H9 (cell line): ENCODE measurements at regions not wholly inside any gene's neighbourhood (a gene's known extent, or its start where the extent isn't known, plus 50 kb on each side); places are given as distances from the start of the nearest gene placed in this dataset.

Experiments
- DNase-seq: peaks from one replicate; pipeline ENCODE4 v3.0.0-alpha.2; 2017
- H2AFZ ChIP-seq: one replicate; pipeline ENCODE4 v1.6.1; 2013; ENCODE audit warnings: mild to moderate bottlenecking, low read length, control low read depth, moderate library complexity
- H2AK5ac ChIP-seq: 2 replicates; pipeline ENCODE4 v1.6.1; 2013; ENCODE audit warnings: low read length, control low read depth, mixed read lengths; ENCODE audit not compliant: insufficient read length
- H2BK120ac ChIP-seq: one replicate; pipeline ENCODE4 v1.6.1; 2013; ENCODE audit warnings: low read depth, mild to moderate bottlenecking, low read length, control low read depth, inconsistent platforms; ENCODE audit not compliant: poor library complexity, severe bottlenecking
- H2BK12ac ChIP-seq: 2 replicates; pipeline ENCODE4 v1.6.1; 2013; ENCODE audit warnings: low read length, control low read depth, mixed read lengths, low read depth; ENCODE audit not compliant: insufficient read length
- H2BK15ac ChIP-seq: 2 replicates; pipeline ENCODE4 v1.6.1; 2013; ENCODE audit warnings: low read depth, low read length, control low read depth
- H2BK20ac ChIP-seq: one replicate; pipeline ENCODE4 v1.6.1; 2013; ENCODE audit warnings: low read depth, mild to moderate bottlenecking, low read length, control low read depth, inconsistent platforms; ENCODE audit not compliant: poor library complexity, severe bottlenecking
- H2BK5ac ChIP-seq: 2 replicates; pipeline ENCODE4 v1.6.1; 2013; ENCODE audit warnings: low read length, control low read depth, mixed read lengths; ENCODE audit not compliant: insufficient read length
- H3K14ac ChIP-seq: 2 replicates; pipeline ENCODE4 v1.6.1; 2013; ENCODE audit warnings: low read length, control low read depth; ENCODE audit not compliant: insufficient read depth
- H3K18ac ChIP-seq: 2 replicates; pipeline ENCODE4 v1.6.1; 2013; ENCODE audit warnings: low read depth, mild to moderate bottlenecking, mixed read lengths, low read length, control low read depth; ENCODE audit not compliant: insufficient read length
- H3K23ac ChIP-seq: 2 replicates; pipeline ENCODE4 v1.6.1; 2013; ENCODE audit warnings: low read length, control low read depth, mixed read lengths, low read depth; ENCODE audit not compliant: insufficient read length
- H3K23me2 ChIP-seq: 2 replicates; pipeline ENCODE4 v1.6.1; 2013; ENCODE audit warnings: low read depth, mild to moderate bottlenecking, mixed read lengths, low read length, control low read depth; ENCODE audit not compliant: insufficient read length, poor library complexity, severe bottlenecking
- H3K27ac ChIP-seq: 2 replicates; pipeline ENCODE4 v1.5.1; 2013; ENCODE audit warnings: low read length, control low read depth, mixed read lengths, low read depth; ENCODE audit not compliant: insufficient read length
- H3K27me3 ChIP-seq: 2 replicates; pipeline ENCODE4 v1.6.1; 2013; ENCODE audit warnings: low read length, control low read depth, inconsistent platforms; ENCODE audit not compliant: insufficient read depth
- H3K4ac ChIP-seq: 2 replicates; pipeline ENCODE4 v1.6.1; 2013; ENCODE audit warnings: low read depth, mild to moderate bottlenecking, control low read depth, inconsistent platforms, low read length, moderate library complexity
- H3K4me1 ChIP-seq: 2 replicates; pipeline ENCODE4 v1.6.1; 2013; ENCODE audit warnings: low read length, control low read depth, inconsistent platforms; ENCODE audit not compliant: insufficient read depth
- H3K4me2 ChIP-seq: 2 replicates; pipeline ENCODE4 v1.6.1; 2013; ENCODE audit warnings: low read length, control low read depth, mixed read lengths; ENCODE audit not compliant: insufficient read length, insufficient read depth
- H3K56ac ChIP-seq: 2 replicates; pipeline ENCODE4 v1.6.1; 2013; ENCODE audit warnings: low read depth, mild to moderate bottlenecking, mixed read lengths, low read length, control low read depth; ENCODE audit not compliant: insufficient read length
- H3K79me1 ChIP-seq: 2 replicates; pipeline ENCODE4 v1.6.1; 2013; ENCODE audit warnings: low read depth, mild to moderate bottlenecking, moderate library complexity, low read length, control low read depth, inconsistent platforms; ENCODE audit not compliant: insufficient read depth, poor library complexity, severe bottlenecking
- H3K79me2 ChIP-seq: 2 replicates; pipeline ENCODE4 v1.6.1; 2013; ENCODE audit warnings: low read length, control low read depth, inconsistent platforms; ENCODE audit not compliant: insufficient read depth
- H3K9ac ChIP-seq: 2 replicates; pipeline ENCODE4 v1.6.1; 2013; ENCODE audit warnings: low read length, control low read depth, mixed read lengths; ENCODE audit not compliant: insufficient read length; ENCODE audit errors: extremely low read depth
- H3K9me3 ChIP-seq: one replicate; pipeline ENCODE4 v1.6.1; 2013; ENCODE audit warnings: low read depth, low read length, inconsistent platforms; ENCODE audit not compliant: control insufficient read depth
- H3T11ph ChIP-seq: one replicate; pipeline ENCODE4 v1.6.1; 2013; ENCODE audit warnings: mild to moderate bottlenecking, low read length, control low read depth, inconsistent platforms
- H4K20me1 ChIP-seq: one replicate; pipeline ENCODE4 v1.6.1; 2013; ENCODE audit not compliant: control insufficient read depth, insufficient read length, insufficient read depth
- H4K5ac ChIP-seq: 2 replicates; pipeline ENCODE4 v1.6.1; 2013; ENCODE audit warnings: low read depth, mild to moderate bottlenecking, mixed read lengths, low read length, control low read depth; ENCODE audit not compliant: insufficient read length
- H4K8ac ChIP-seq: replicated peaks from 2 replicates; pipeline ENCODE4 v1.6.1; 2013; ENCODE audit warnings: low read length, control low read depth, mixed read lengths, low read depth; ENCODE audit not compliant: insufficient read length
- H4K91ac ChIP-seq: 2 replicates; pipeline ENCODE4 v1.6.1; 2013; ENCODE audit warnings: low read depth, mild to moderate bottlenecking, moderate library complexity, mixed read lengths, low read length, control low read depth; ENCODE audit not compliant: insufficient read length
- H3K27ac Mint-ChIP-seq, 3 experiments: 2 replicates in 2 of 3; 3 replicates in 1 of 3; pipeline ENCODE4 v1.8.0; 2020 to 2021; ENCODE audit warnings: mixed read lengths in 3 of 3, mild to moderate bottlenecking in 1 of 3, moderate library complexity in 1 of 3
- H3K27me3 Mint-ChIP-seq: 2 replicates; pipeline ENCODE4 v1.8.0; 2021; ENCODE audit warnings: low read depth, mild to moderate bottlenecking, moderate library complexity, mixed read lengths
- H3K36me3 Mint-ChIP-seq, 3 experiments: 2 replicates in 2 of 3; 3 replicates in 1 of 3; pipeline ENCODE4 v1.8.0; 2020 to 2021; ENCODE audit warnings: low read depth in 3 of 3, mixed read lengths in 3 of 3; ENCODE audit not compliant: insufficient read depth in 1 of 3
- H3K4me1 Mint-ChIP-seq, 2 experiments: 2 replicates each; pipeline ENCODE4 v1.8.0; 2020; ENCODE audit warnings: mixed read lengths in 2 of 2
- H3K4me3 Mint-ChIP-seq, 2 experiments: 2 replicates in 1 of 2; 3 replicates in 1 of 2; pipeline ENCODE4 v1.8.0; 2020 to 2021; ENCODE audit warnings: mild to moderate bottlenecking in 2 of 2, mixed read lengths in 2 of 2, moderate library complexity in 1 of 2
- H3K9me3 Mint-ChIP-seq, 2 experiments: 2 replicates in 1 of 2; 3 replicates in 1 of 2; pipeline ENCODE4 v1.8.0; 2020; ENCODE audit warnings: mild to moderate bottlenecking in 2 of 2, mixed read lengths in 2 of 2, moderate library complexity in 1 of 2
- WGBS: extraction: QIAGEN DNeasy Blood & Tissue Kit; methylation state at CpG from one replicate; pipeline ENCODE4 v1.1.7; 2013; ENCODE audit warnings: missing lambda C conversion rate, low lambda C conversion rate, mixed read lengths; ENCODE audit not compliant: insufficient read length; ENCODE audit errors: extremely low coverage; 5-methylcytosine and 5-hydroxymethylcytosine counted together
- TF ChIP-seq, protein P1 (sequence below): fragments of 200-600 bp; sonication (generic); conservative IDR thresholded peaks from 3 replicates; pipeline ENCODE4 v1.8.0; 2021; ENCODE audit warnings: antibody characterized with exemption, mild to moderate bottlenecking

DNA sequence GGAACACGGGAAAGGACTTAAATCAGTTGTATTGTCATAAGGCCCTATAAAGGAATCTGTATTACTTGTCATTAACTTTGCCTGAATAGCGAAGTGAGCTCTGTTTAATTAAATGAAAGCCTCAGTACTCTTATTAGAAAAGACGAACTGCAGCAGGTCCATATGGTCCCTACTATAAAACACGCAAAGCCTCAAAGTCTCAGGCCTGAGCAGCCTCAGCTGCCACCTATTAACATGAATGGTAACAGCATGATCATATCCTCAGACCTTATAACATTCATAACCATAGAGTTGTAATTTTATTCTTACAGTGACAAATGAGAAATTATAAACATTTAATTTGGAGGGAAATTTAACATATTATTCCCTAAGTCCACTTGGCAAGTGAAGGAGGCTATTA, 1113.7 kb upstream of the WWC1 start:
- no peak overlapping the region for H4K91ac ChIP-seq
- H3K4me1 Mint-ChIP-seq: peaks cover 10 to 11% of the 10 kb centered on the region in 2 experiments
- peaks cover 3% of the 10 kb centered on the region; the same call in 1 of the 2 replicates for H3K4me1 ChIP-seq
- TF ChIP-seq, protein P1, sequence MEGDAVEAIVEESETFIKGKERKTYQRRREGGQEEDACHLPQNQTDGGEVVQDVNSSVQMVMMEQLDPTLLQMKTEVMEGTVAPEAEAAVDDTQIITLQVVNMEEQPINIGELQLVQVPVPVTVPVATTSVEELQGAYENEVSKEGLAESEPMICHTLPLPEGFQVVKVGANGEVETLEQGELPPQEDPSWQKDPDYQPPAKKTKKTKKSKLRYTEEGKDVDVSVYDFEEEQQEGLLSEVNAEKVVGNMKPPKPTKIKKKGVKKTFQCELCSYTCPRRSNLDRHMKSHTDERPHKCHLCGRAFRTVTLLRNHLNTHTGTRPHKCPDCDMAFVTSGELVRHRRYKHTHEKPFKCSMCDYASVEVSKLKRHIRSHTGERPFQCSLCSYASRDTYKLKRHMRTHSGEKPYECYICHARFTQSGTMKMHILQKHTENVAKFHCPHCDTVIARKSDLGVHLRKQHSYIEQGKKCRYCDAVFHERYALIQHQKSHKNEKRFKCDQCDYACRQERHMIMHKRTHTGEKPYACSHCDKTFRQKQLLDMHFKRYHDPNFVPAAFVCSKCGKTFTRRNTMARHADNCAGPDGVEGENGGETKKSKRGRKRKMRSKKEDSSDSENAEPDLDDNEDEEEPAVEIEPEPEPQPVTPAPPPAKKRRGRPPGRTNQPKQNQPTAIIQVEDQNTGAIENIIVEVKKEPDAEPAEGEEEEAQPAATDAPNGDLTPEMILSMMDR: no peak
- no peak overlapping the region for H4K5ac ChIP-seq
- no peak overlapping the region for H2BK15ac ChIP-seq
- H4K20me1 ChIP-seq: no peaks in the 10 kb centered on the region
- no peaks in the 10 kb centered on the region; a peak in 1 of 5 replicates for H3K9me3 Mint-ChIP-seq
- H2BK20ac ChIP-seq: no peak overlapping the region
- H3K9me3 ChIP-seq: no peaks in the 10 kb centered on the region
- WGBS: no CpG with 5 or more reads among the region's 4 CpGs
- no peak overlapping the region for H3K14ac ChIP-seq
- H3T11ph ChIP-seq: no peak overlapping the region
- H3K27ac ChIP-seq: no peak overlapping the region
- H3K79me1 ChIP-seq: no peaks in the 10 kb centered on the region
- H2AFZ ChIP-seq: no peak overlapping the region
- H3K4me3 Mint-ChIP-seq: no peak overlapping the region
- H2BK5ac ChIP-seq: no peak overlapping the region
- H3K36me3 Mint-ChIP-seq: no peaks in the 10 kb centered on the region
- H3K27me3 Mint-ChIP-seq: no peaks in the 10 kb centered on the region; the same call in 1 of the 2 replicates
- H2AK5ac ChIP-seq: no peak overlapping the region
- H3K9ac ChIP-seq: no peak overlapping the region
- no peak overlapping the region for H3K4me2 ChIP-seq
- H3K18ac ChIP-seq: no peak overlapping the region
- no peaks in the 10 kb centered on the region for H3K79me2 ChIP-seq
- no peak overlapping the region for H2BK12ac ChIP-seq
- H3K23me2 ChIP-seq: no peaks in the 10 kb centered on the region
- no peak overlapping the region for H3K56ac ChIP-seq
- H3K4ac ChIP-seq: no peak overlapping the region
- H3K23ac ChIP-seq: no peak overlapping the region
- H3K27me3 ChIP-seq: no peaks in the 10 kb centered on the region
- H4K8ac ChIP-seq: no peak overlapping the region
- no peak for DNase-seq
- H2BK120ac ChIP-seq: no peak overlapping the region
- no peak overlapping the region for H3K27ac Mint-ChIP-seq
